ENCODE measurements at regions not wholly inside any gene's neighbourhood (a gene's known extent, or its start where the extent isn't known, plus 50 kb on each side); places are given as distances from the start of the nearest gene placed in this dataset.

- Histone ChIP-seq H2BK20ac (ENCODE audit: low read length) (no peak overlapping the region), H3K4me2 (ENCODE audit: insufficient read depth in 1 of 2, low read depth in 2 of 2, low read length in 2 of 2) (no peak overlapping the region), H3K79me1 (ENCODE audit: low read depth, low read length) (no peaks in the 10 kb centered on the region), H3K9ac (replicated peaks in 1 of 4; ENCODE audit: extremely low read depth in 1 of 4, low read depth in 3 of 4, low read length in 3 of 4) (no peak overlapping the region), H2BK120ac (replicated peaks; ENCODE audit: low read depth, low read length) (no peak overlapping the region), H3K36me3 (ENCODE audit: control insufficient read depth in 2 of 4, insufficient read depth in 4 of 4, low read length in 3 of 4) (no peaks in the 10 kb centered on the region), H2AK5ac (ENCODE audit: low read depth, low read length) (no peak overlapping the region), H3K27ac (ENCODE audit: low read depth, low read length) (no peak overlapping the region), H4K20me1 (replicated peaks in 1 of 2; ENCODE audit: control insufficient read depth in 1 of 2, insufficient read depth in 2 of 2, low read length in 2 of 2) (no peaks in the 10 kb centered on the region), H2BK5ac (ENCODE audit: low read depth, low read length) (no peak overlapping the region), H3K23me2 (ENCODE audit: low read depth, low read length) (no peaks in the 10 kb centered on the region; the same call in 1 of the 2 replicates), H3K9me3 (ENCODE audit: insufficient read depth in 2 of 2, low read depth in 1 of 2, low read length in 1 of 2) (no peaks in the 10 kb centered on the region), H3K4ac (replicated peaks; ENCODE audit: insufficient read length, low read depth, low read length) (no peak overlapping the region), H3K4me1 (replicated peaks in 1 of 4; ENCODE audit: control insufficient read depth in 3 of 4, insufficient read depth in 4 of 4, low read length in 3 of 4) (no peaks in the 10 kb centered on the region), H4K8ac (ENCODE audit: extremely low read depth, insufficient read depth, low read length) (no peak overlapping the region), H3K79me2 (ENCODE audit: control insufficient read depth in 1 of 2, insufficient read depth in 2 of 2, low read length in 2 of 2) (no peaks in the 10 kb centered on the region), H3K14ac (ENCODE audit: insufficient read length) (no peak overlapping the region), H3K23ac (ENCODE audit: insufficient read length) (no peak overlapping the region), H3K27me3 (replicated peaks in 1 of 4; ENCODE audit: control insufficient read depth in 3 of 4, extremely low read depth in 1 of 4, insufficient read depth in 3 of 4, low read length in 3 of 4) (no peaks in the 10 kb centered on the region), H3K56ac (replicated peaks; ENCODE audit: insufficient read length, low read depth, low read length) (no peak overlapping the region), H4K91ac (replicated peaks; ENCODE audit: insufficient read length, low read length) (no peak overlapping the region), H4K5ac (ENCODE audit: insufficient read length, low read depth, low read length) (no peak overlapping the region), H2AFZ (ENCODE audit: low read length) (no peak overlapping the region), H2BK12ac (ENCODE audit: low read depth, low read length) (no peak overlapping the region), H3K18ac (ENCODE audit: extremely low read depth, low read length) (no peak overlapping the region), H2BK15ac (ENCODE audit: low read length) (no peak overlapping the region), H3K4me3 (ENCODE audit: extremely low read depth in 1 of 4, insufficient read depth in 2 of 4, low read depth in 3 of 4, low read length in 4 of 4) (no peak overlapping the region)
- ChIA-PET CTCF (ENCODE audit: partially characterized antibody) (no interaction called here), POLR2A (ENCODE audit: partially characterized antibody) (no interaction called here)
- 89% methylated on average over 11 of the region's 11 CpGs; no CpG with 5 or more reads in 1 of the 2 experiments for WGBS, 2 experiments (ENCODE audit: extremely low coverage in 1 of 2, insufficient coverage in 1 of 2, insufficient read length in 1 of 2, insufficient replicate concordance in 2 of 2, low coverage in 1 of 2, low lambda C conversion rate in 2 of 2, missing lambda C conversion rate in 1 of 2)
- no peak for FAIRE-seq
- DNase-seq (ENCODE audit: low read depth in 1 of 2, low spot score in 2 of 2): no peak
- TF ChIP-seq CTCF (IDR thresholded peaks at IDR 0.05; ENCODE audit: control extremely low read depth in 1 of 3, insufficient read depth in 1 of 3, low read depth in 1 of 3, low read length in 3 of 3): no peak
- TF ChIP-seq RNF2 (IDR thresholded peaks at IDR 0.05; ENCODE audit: borderline replicate concordance, low read depth, low read length, missing control alignments, poor library complexity, severe bottlenecking): no peak
- TF ChIP-seq TBP (IDR thresholded peaks at IDR 0.05; ENCODE audit: low read depth, low read length): no peak
- no peak for TF ChIP-seq SIX5 (IDR thresholded peaks at IDR 0.05; ENCODE audit: low read depth, low read length)
- no peak for TF ChIP-seq RAD21 (IDR thresholded peaks at IDR 0.05 in 1 of 2, conservative IDR thresholded peaks at IDR 0.05 in 1 of 2; ENCODE audit: low read depth in 2 of 2, low read length in 2 of 2)
- TF ChIP-seq JUN (IDR thresholded peaks at IDR 0.05; ENCODE audit: low read depth, low read length): no peak
- TF ChIP-seq SP4 (IDR thresholded peaks at IDR 0.05; ENCODE audit: low read length): no peak
- TF ChIP-seq KDM5A (IDR thresholded peaks at IDR 0.05; ENCODE audit: low read length): no peak
- no peak for TF ChIP-seq RXRA (IDR thresholded peaks at IDR 0.05; ENCODE audit: insufficient read depth, low read depth, low read length)
- no peak for TF ChIP-seq CTBP2 (IDR thresholded peaks at IDR 0.05; ENCODE audit: borderline replicate concordance, insufficient read depth, insufficient read length, low read length)
- no peak for TF ChIP-seq CBX5 (IDR thresholded peaks at IDR 0.05; ENCODE audit: low read depth, low read length)
- no peak for TF ChIP-seq POLR2A (IDR thresholded peaks at IDR 0.05; ENCODE audit: control extremely low read depth in 1 of 2, low read depth in 2 of 2, low read length in 2 of 2)
Observed at GRCh38 chr1:192516776-192517297, 58.7 kb upstream of the RGS1 start.

Measured in H1 (cell line).